Eye (tissue), 1 donor: ENCODE measurements at regions not wholly inside any gene's neighbourhood (a gene's known extent, or its start where the extent isn't known, plus 50 kb on each side); places are given as distances from the start of the nearest gene placed in this dataset.

Source experiments
- DNase-seq: peaks from one replicate; pipeline ENCODE4 v3.0.0-alpha.2; 2015

GRCh38 chr2:104340162-104340561 is 513.8 kb upstream of the POU3F3 start:
- DNase-seq: no peak

- DNase-seq: no peak
Measured at GRCh38 chr2:104340879-104341828, 512.8 kb upstream of the POU3F3 start.

GRCh38 chr2:104344306-104344705 is 509.6 kb upstream of the POU3F3 start:
- DNase-seq: no peak

- no peak for DNase-seq
Measured at GRCh38 chr2:104344985-104345384, 508.9 kb upstream of the POU3F3 start.

- no peak for DNase-seq
Measured at GRCh38 chr2:104358122-104358521, 495.8 kb upstream of the POU3F3 start.

GRCh38 chr2:104361414-104361813 is 492.5 kb upstream of the POU3F3 start:
- DNase-seq: no peak

GRCh38 chr2:104368089-104368488 is 485.8 kb upstream of the POU3F3 start:
- DNase-seq: no peak

GRCh38 chr2:104371087-104371781 is 482.7 kb upstream of the POU3F3 start:
- DNase-seq: peak; percentile 9

- DNase-seq: no peak
Measured at GRCh38 chr2:104375206-104375605, 478.7 kb upstream of the POU3F3 start.

- DNase-seq: peak; percentile 88
Measured at GRCh38 chr2:104378853-104379374, 475.0 kb upstream of the POU3F3 start.

- no peak for DNase-seq
Measured at GRCh38 chr2:104384961-104385360, 469.0 kb upstream of the POU3F3 start.

- DNase-seq: no peak
Measured at GRCh38 chr2:104385743-104386142, 468.2 kb upstream of the POU3F3 start.

GRCh38 chr2:104388296-104388695 is 465.6 kb upstream of the POU3F3 start:
- no peak for DNase-seq

GRCh38 chr2:104402825-104403224 is 451.1 kb upstream of the POU3F3 start:
- no peak for DNase-seq

GRCh38 chr2:104404526-104404925 is 449.4 kb upstream of the POU3F3 start:
- DNase-seq: no peak

- DNase-seq: no peak
Measured at GRCh38 chr2:104405623-104406022, 448.3 kb upstream of the POU3F3 start.

- peak; percentile 74 for DNase-seq
Measured at GRCh38 chr2:104406261-104406726, 447.6 kb upstream of the POU3F3 start.

- DNase-seq: no peak
Measured at GRCh38 chr2:104407641-104408040, 446.3 kb upstream of the POU3F3 start.

- peak; percentile 74 for DNase-seq
Measured at GRCh38 chr2:104408266-104408665, 445.6 kb upstream of the POU3F3 start.

GRCh38 chr2:104410136-104410535 is 443.8 kb upstream of the POU3F3 start:
- peak; percentile 45 for DNase-seq

- DNase-seq: peak; percentile 46
Measured at GRCh38 chr2:104412384-104412783, 441.5 kb upstream of the POU3F3 start.

- DNase-seq: no peak
Measured at GRCh38 chr2:104413890-104414289, 440.0 kb upstream of the POU3F3 start.

- DNase-seq: no peak
Measured at GRCh38 chr2:104415284-104415683, 438.6 kb upstream of the POU3F3 start.
